Hypothalamus (tissue), 51 donors: ENCODE measurements at regions not wholly inside any gene's neighbourhood (a gene's known extent, or its start where the extent isn't known, plus 50 kb on each side); places are given as distances from the start of the nearest gene placed in this dataset.
A peak's percentile ranks its signal among the peaks of the same experiment; 100 is the strongest.
"Not testable (repeated sequence)": the region's sequence is repeated elsewhere in the genome, so short reads cannot be mapped to it uniquely, and the experiment has no call there.

ENCODE experiments used
- DNase-seq, 51 donors: peaks; one replicate each; lab custom pipeline; 2025; lab: John Stamatoyannopoulos, UW

- DNase-seq, result no peak
Observed at GRCh38 chr12:20096430-20096829, 271.9 kb upstream of the PDE3A start.

DNA sequence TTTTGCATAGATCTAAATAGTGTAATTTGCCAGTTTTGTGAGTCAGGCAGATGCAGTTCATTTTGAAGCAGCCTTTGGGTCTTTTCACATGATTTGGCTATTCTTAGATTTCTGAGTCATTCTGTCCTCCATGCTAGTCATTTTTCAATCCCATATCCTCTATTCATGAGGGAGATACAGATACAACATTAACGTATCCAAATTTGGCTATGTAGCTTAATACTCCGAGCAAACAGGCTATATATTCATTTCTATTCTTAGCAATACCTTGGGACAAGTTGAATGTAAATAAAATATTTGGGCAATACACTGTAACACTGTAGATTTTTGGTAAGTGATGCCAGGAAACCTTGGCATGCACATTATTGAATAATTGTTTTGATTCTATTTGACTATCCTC, 270.7 kb upstream of the PDE3A start:
- DNase-seq, result peak in 1 of 51 donors; percentile 1

DNA sequence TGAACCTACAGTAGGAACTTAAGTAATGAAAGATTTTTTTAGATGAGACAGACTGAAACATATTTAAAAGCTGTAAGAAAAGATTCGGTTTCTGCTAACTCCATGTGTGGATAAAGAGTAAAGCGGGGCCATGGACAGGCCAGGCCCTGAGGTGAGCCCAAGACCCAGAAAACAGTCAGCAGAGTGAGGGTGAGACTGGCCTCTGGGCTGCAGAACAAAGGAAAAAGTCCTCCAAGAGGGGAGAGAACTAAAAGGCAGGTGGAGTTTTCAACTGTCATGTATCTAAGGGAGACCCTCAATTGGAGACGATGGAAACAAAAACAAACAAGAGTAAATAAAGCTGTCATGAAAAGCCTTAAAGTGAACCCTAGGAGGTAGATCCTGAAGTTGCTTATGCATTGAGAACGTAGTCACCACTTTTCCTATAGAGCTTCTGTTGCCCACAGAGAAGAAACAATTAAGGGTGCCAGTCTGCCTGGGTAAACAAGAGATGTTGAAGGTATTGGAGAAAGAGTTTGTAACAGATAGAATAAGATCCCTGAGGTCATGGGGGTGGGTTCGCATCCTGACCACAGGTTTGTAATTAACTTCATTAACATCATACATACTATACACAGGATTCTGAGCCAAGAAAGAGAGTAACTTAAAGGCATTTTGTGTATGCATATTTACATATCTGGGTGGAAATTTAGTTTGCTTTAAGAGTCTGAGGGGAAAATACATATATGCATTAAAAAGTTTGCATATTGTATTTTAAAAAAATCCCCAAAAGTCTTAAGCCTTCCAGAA, 268.7 kb upstream of the PDE3A start:
- no peak for DNase-seq

DNA sequence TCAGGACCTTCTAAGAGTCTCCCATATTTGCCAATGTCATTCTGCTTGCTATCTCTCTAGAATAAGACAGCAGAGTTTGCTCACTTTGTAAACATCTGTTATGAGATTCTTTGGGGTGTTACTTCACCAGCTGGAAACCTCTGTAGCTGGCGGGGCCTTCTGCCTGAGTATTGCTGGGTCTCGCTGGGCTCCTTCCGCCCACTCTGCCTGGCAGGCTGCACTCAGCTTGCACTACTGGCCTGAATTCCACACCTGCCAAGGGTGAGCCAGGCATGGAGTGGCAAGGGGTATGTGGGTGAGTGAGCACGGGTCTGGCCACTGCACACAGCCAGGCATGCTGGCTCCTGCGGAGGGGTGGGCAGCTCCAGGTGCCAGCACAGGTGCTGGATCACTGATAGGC, 267.3 kb upstream of the PDE3A start:
- no peak for DNase-seq

DNA sequence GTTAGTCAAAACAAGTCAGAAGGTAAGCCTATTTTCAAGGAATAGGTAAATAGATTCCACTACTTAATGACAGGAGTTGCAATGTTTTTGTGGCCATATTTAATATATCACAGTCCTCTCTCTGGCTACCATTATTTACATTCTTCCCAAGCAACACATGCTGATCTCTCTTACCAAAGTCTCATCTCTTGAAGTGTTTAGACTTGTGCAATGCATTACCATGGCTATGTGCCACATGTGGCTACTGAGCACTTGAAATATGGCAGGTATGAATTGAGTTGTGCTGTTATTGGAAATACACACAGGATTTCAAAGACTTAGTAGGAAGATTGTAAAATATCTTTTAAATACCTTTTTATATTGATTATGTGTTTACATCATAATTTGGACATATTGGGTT, 262.4 kb upstream of the PDE3A start:
- DNase-seq, result no peak

GRCh38 chr12:20109676-20110075, 258.7 kb upstream of the PDE3A start:
- DNase-seq, result no peak

DNA sequence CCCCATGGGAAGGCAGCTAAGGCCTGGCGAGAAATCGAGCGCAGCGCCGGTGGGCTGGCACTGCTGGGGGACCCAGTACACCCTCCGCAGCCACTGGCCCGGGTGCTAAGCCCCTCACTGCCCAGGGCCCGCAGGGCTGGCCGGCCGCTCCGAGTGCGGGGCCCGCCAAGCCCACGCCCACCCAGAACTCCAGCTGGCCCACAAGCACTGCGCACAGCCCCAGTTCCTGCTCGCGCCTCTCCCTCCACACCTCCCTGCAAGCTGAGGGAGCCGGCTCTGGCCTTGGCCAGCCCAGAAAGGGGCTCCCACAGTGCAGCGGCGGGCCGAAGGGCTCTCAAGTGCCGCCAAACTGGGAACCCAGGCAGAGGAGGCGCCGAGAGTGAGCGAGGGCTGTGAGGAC, 253.0 kb upstream of the PDE3A start:
- DNase-seq, result not testable (repeated sequence)

GRCh38 chr12:20119596-20120402, 248.5 kb upstream of the PDE3A start:
- no peak for DNase-seq

GRCh38 chr12:20120403-20120725, 248.0 kb upstream of the PDE3A start:
- DNase-seq, result no peak

- DNase-seq, result no peak
Observed at GRCh38 chr12:20122274-20122673, 246.1 kb upstream of the PDE3A start.

DNA sequence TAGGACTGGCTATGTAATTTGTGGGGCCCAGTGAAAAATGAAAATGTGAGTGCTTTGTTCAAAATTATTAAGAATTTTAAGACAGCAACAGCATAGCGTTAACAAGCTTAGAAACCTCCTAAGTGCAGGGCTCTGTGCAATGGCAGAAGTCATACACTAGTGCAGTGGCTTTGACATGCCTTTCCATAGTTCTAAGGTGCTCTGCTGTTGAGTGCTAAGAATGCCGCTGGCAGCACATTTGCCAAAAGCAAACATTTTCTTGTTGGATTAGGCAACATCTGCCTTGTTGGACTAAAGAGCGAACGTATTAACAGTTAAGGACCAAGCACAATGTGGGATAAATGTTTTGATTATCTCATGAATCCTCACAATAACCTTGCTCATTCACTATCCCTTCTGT, 244.9 kb upstream of the PDE3A start:
- DNase-seq, result no peak

GRCh38 chr12:20125276-20125798, 243.0 kb upstream of the PDE3A start:
- no peak for DNase-seq

GRCh38 chr12:20126601-20127000, 241.7 kb upstream of the PDE3A start:
- DNase-seq, result no peak

- no peak for DNase-seq
Observed at GRCh38 chr12:20127413-20127812, 240.9 kb upstream of the PDE3A start.

GRCh38 chr12:20128928-20129327, 239.4 kb upstream of the PDE3A start:
- no peak for DNase-seq

- DNase-seq, result no peak
Observed at GRCh38 chr12:20132818-20133217, 235.5 kb upstream of the PDE3A start.

DNA sequence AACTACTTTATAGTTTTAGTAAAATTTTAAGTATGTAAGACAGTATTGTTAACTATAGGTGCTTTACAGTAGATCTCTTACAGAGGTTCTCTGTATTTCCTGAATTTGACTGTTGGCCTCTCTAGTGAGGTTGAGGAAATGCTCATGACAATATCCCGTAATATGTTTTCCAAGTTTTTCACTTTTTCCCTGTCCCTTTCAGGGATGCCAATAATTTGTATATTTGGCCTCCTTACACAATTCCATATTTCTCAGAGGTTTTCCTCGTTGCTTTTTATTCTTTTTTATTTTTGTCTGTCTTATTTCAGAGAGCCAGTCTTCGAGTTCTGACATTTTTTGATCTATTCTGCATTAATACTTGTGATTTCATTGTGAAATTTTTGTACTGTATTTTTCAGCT, 233.7 kb upstream of the PDE3A start:
- no peak for DNase-seq

- no peak for DNase-seq
Observed at GRCh38 chr12:20140751-20141150, 227.6 kb upstream of the PDE3A start.

DNA sequence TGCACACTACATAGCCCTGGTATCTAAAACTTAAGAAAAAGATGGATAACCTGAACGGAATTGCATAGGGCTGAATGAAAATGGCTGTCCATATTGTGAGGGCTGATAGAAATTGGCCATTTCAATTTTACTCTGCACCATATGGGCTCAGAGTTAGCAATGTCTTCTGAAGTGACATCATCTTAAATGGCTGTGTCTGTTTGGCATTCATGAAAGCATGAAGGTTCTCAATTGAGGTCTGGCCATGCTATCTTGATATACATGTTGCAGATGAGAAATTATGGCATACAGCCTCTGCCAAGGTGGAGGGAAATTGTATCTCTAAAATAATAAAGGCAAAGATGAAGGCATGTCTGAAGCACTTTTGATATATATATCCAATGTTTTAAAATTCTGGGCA, 226.0 kb upstream of the PDE3A start:
- no peak for DNase-seq

DNA sequence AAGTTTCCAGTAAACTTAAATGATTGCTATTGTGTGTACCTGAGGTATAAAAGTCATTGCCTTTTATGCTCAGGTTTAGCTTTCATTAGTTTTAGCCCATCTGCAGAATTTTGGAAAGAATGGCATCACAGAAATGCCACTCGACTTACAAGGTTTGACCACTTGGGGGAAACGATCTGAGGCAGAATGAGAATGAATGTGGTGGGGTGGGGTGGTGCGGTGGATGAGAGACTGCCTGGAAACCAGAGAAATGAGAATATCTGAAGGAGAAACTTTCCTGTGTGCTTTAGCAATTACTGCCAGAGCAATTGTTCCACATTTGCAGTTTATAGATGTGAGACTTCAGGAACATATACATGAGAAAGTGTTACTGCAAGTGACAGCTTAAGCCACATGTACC, 225.4 kb upstream of the PDE3A start:
- DNase-seq, result no peak

DNA sequence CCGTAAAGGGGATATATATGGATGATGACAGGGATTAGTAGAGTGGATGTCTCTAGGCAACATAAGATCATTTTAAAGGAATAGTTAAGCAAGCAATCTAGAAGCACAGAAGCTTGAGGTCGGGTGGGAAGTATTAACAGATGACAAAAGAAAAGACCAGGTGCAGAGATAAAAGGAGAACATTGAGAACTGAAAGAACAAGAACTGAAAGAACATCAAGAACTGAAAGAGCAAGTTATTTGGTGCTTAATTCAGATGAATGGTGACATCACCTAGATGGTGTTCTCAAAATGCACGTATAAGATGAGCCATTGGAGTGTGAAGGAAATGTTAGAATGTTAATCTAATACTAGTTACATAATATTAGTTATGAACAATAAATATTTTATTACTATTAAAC, 224.0 kb upstream of the PDE3A start:
- DNase-seq, result no peak

DNA sequence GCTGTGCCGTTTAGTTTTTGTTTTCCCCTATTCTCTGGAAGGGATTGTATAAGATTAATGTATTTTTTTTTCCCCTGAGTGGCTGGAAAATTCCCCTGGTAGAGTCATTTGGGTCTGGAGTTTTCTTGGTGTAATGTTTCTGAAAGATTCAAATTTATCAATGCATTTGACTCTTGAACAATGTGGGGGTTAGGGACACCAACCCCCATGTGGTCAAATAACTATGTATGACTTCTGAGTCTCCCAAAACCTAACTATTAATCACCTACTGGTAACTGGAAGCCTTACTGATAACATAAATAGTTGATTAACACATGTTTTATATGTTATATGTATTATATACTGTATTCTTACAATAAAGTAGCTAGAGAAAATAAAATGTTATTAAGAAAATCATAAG, 220.1 kb upstream of the PDE3A start:
- DNase-seq, result no peak
